ENCODE measurements at regions not wholly inside any gene's neighbourhood (a gene's known extent, or its start where the extent isn't known, plus 50 kb on each side); places are given as distances from the start of the nearest gene placed in this dataset.

DNA sequence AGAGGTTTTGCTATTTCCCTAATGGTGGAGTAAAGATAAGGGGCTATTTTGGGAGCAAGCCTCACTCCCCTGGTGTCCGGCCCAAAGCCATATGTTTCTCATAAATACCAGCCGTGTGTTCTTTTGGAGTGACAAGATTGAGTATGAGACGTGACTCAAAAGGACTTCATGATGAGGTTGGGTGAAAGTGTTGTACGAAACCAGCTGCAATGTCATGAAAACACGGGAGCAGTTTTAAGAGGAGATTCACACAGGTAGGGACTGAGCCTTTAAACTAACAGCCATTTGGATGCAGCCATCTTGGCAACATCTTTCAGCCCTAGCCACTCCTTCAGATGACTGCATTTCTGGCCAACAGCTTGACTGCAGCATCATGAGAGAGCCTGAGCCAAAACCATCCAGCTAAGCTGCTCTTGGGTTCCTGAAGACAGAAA is 532.3 kb upstream of the USP24 start:
- H3K27me3 Mint-ChIP-seq: no peaks in the 10 kb centered on the region

DNA sequence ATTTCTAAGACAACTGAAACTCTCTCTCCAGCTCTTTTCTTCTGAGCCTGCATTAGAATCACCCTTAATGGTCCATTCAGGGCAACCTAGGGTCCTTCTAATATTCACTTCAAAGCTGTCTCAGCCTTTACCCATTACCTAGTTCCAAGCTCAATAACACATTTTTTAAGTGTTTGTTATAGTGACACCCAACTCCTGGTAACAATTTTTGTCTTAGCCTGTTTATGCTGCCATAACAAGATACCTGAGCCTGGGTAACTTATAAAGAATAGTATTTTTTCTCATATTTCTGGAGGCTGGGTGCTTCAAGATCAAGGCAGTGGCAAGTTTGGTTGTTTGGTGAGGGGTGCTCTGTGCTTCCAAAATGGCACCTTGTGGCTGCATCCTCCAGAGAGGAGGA is 531.5 kb upstream of the USP24 start:
- no peaks in the 10 kb centered on the region for H3K36me3 Mint-ChIP-seq
- H3K9me3 Mint-ChIP-seq: peaks cover 24% of the 10 kb centered on the region
- H3K4me3 Mint-ChIP-seq: no peak overlapping the region
- H3K4me1 Mint-ChIP-seq (ENCODE audit: unreplicated experiment): peaks cover 24% of the 10 kb centered on the region
- H3K27ac Mint-ChIP-seq: no peak overlapping the region
- TF ChIP-seq, protein P1, sequence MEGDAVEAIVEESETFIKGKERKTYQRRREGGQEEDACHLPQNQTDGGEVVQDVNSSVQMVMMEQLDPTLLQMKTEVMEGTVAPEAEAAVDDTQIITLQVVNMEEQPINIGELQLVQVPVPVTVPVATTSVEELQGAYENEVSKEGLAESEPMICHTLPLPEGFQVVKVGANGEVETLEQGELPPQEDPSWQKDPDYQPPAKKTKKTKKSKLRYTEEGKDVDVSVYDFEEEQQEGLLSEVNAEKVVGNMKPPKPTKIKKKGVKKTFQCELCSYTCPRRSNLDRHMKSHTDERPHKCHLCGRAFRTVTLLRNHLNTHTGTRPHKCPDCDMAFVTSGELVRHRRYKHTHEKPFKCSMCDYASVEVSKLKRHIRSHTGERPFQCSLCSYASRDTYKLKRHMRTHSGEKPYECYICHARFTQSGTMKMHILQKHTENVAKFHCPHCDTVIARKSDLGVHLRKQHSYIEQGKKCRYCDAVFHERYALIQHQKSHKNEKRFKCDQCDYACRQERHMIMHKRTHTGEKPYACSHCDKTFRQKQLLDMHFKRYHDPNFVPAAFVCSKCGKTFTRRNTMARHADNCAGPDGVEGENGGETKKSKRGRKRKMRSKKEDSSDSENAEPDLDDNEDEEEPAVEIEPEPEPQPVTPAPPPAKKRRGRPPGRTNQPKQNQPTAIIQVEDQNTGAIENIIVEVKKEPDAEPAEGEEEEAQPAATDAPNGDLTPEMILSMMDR (conservative IDR thresholded peaks at IDR 0.05): no peak
- no peaks in the 10 kb centered on the region for H3K27me3 Mint-ChIP-seq
- no peak for DNase-seq (ENCODE audit: extremely low spot score, unreplicated experiment)

More for the DNA sequence above, 532.3 kb upstream of the USP24 start:
- Mint-ChIP-seq H3K9me3 (peaks cover 24% of the 10 kb centered on the region), H3K36me3 (no peaks in the 10 kb centered on the region), H3K4me1 (ENCODE audit: unreplicated experiment) (peaks cover 23% of the 10 kb centered on the region), H3K4me3 (no peak overlapping the region), H3K27ac (no peak overlapping the region)
- no peak for DNase-seq (ENCODE audit: extremely low spot score, unreplicated experiment)
- TF ChIP-seq, protein P1 (conservative IDR thresholded peaks at IDR 0.05): no peak

DNA sequence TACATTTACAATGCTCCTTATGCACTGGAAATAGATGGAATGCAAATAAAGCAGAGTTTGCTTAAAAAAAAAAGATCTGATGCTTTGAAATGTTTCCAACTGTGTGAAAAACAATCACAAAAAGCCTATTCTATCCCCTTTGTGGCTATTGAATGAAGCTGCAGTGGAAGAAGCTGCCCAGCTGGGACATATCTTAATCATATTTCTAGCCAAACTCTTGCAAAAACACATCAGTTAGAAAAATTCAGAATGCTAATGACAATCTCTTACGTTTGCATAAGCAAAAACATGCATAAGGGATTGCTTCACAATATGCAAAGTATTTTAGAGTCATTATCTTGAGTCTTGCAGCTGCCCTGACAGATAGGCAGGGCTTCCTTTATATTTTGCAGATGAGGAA is 526.4 kb upstream of the USP24 start:
- peaks cover 14% of the 10 kb centered on the region for H3K4me1 Mint-ChIP-seq (ENCODE audit: unreplicated experiment)
- DNase-seq (ENCODE audit: extremely low spot score, unreplicated experiment): no peak
- no peaks in the 10 kb centered on the region for H3K36me3 Mint-ChIP-seq
- peaks cover 15% of the 10 kb centered on the region for H3K9me3 Mint-ChIP-seq
- TF ChIP-seq, protein P1 (conservative IDR thresholded peaks at IDR 0.05): no peak
- H3K4me3 Mint-ChIP-seq: no peak overlapping the region
- no peaks in the 10 kb centered on the region for H3K27me3 Mint-ChIP-seq
- no peak overlapping the region for H3K27ac Mint-ChIP-seq

DNA sequence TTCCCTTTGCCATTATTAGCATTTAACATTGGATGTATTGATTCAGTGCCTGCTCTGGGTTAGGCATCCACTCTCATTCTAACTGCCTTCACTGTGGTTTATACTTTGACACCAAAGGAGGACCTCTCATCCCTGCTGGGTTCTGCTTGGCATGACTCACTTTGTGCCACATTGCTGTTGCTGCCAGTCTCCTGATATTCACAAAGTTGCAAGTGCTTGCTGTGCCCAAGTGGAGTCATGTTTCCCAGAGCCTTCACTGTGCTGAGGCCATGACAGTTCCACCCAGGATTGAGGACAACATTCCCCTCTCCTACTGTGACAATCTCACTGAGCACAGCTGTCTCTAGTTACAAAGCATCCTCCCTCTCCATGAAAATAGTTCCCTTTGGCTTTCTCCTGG is 519.9 kb upstream of the USP24 start:
- TF ChIP-seq, protein P1 (conservative IDR thresholded peaks at IDR 0.05): no peak
- Mint-ChIP-seq H3K4me1 (ENCODE audit: unreplicated experiment) (peaks cover 11% of the 10 kb centered on the region), H3K27me3 (no peaks in the 10 kb centered on the region), H3K36me3 (no peaks in the 10 kb centered on the region), H3K9me3 (peaks cover 5% of the 10 kb centered on the region), H3K4me3 (no peak overlapping the region), H3K27ac (no peak overlapping the region)
- no peak for DNase-seq (ENCODE audit: extremely low spot score, unreplicated experiment)

DNA sequence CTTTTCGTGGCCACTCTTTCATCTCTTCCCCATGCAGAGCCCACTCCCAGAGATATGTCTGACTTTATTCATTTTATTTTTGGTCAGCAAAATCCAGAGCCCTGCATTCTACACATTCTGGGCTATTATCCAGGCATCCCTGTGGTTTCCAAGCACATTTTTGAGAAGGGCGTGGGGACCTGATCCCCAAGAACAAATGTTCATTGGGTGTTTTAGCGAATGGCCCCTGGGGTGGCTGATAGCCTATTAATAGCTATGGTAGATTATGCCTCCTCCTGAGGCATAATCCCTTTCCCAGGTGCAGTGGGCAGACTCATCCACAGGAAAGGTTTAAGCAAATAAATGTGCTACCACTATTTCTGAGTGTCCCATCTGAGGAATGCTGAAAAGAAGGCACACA is 511.8 kb upstream of the USP24 start:
- Mint-ChIP-seq H3K36me3 (no peaks in the 10 kb centered on the region), H3K27ac (no peak overlapping the region), H3K27me3 (no peaks in the 10 kb centered on the region), H3K4me1 (ENCODE audit: unreplicated experiment) (no peaks in the 10 kb centered on the region), H3K4me3 (no peak overlapping the region), H3K9me3 (peaks cover 7% of the 10 kb centered on the region)
- no peak for DNase-seq (ENCODE audit: extremely low spot score, unreplicated experiment)
- TF ChIP-seq, protein P1 (conservative IDR thresholded peaks at IDR 0.05): no peak

DNA sequence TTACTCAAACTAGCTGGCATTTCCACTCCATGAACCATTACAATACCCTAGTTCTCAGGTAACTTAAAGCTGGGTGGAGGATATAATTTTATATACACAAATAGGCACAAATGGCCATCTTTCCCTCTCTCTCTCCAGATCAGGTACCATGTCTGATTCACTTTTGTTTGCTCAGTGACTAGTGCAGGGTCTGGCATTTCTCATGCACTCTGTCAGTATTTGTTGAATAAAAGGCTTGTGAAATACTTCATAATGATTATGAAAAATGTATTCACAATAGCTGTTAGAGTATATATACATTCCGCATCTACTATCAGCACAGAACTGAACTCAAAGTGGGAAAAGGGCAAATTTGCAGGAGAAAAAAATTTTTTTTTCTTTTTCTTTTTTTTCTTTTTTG is 510.2 kb upstream of the USP24 start:
- Mint-ChIP-seq H3K4me3 (no peak overlapping the region), H3K27ac (no peak overlapping the region), H3K27me3 (no peaks in the 10 kb centered on the region), H3K36me3 (no peaks in the 10 kb centered on the region), H3K4me1 (ENCODE audit: unreplicated experiment) (peaks cover 3% of the 10 kb centered on the region), H3K9me3 (peaks cover 7% of the 10 kb centered on the region)
- TF ChIP-seq, protein P1 (conservative IDR thresholded peaks at IDR 0.05): no peak
- no peak for DNase-seq (ENCODE audit: extremely low spot score, unreplicated experiment)
